Endothelial cell of umbilical vein (primary cell): ENCODE measurements at regions not wholly inside any gene's neighbourhood (a gene's known extent, or its start where the extent isn't known, plus 50 kb on each side); places are given as distances from the start of the nearest gene placed in this dataset.

ENCODE experiments used
- EZH2 ChIP-seq: IDR thresholded peaks from 2 replicates; pipeline ENCODE4 v1.6.1; 2012; ENCODE audit warnings: borderline replicate concordance, low read depth, mild to moderate bottlenecking, moderate library complexity, low read length, inconsistent platforms; ENCODE audit not compliant: severe bottlenecking
- FOS ChIP-seq: IDR thresholded peaks from 2 replicates; pipeline ENCODE4 v1.6.1; 2011; ENCODE audit warnings: mild to moderate bottlenecking, low read length, moderate library complexity, borderline replicate concordance; ENCODE audit not compliant: insufficient read depth
- GATA2 ChIP-seq: IDR thresholded peaks from 2 replicates; pipeline ENCODE4 v1.7.0; 2011; ENCODE audit warnings: low read depth, mild to moderate bottlenecking, moderate library complexity, mixed read lengths, low read length; ENCODE audit not compliant: insufficient read length, insufficient read depth
- JUN ChIP-seq: IDR thresholded peaks from 2 replicates; pipeline ENCODE4 v1.6.1; 2011; ENCODE audit warnings: borderline replicate concordance, low read depth; ENCODE audit not compliant: insufficient read length, insufficient read depth
- MYC ChIP-seq: IDR thresholded peaks from one replicate; pipeline ENCODE4 v1.6.1; 2011; ENCODE audit warnings: mild to moderate bottlenecking, low read depth, low read length
- POLR2A ChIP-seq: IDR thresholded peaks from 2 replicates; pipeline ENCODE4 v1.6.1; 2012; ENCODE audit warnings: low read depth, mild to moderate bottlenecking, control low read depth, low read length
- POLR2AphosphoS5 ChIP-seq: IDR thresholded peaks from 2 replicates; pipeline ENCODE4 v1.6.1; 2012; ENCODE audit warnings: low read depth, mild to moderate bottlenecking, control low read depth, low read length, moderate library complexity; ENCODE audit not compliant: insufficient read depth
- TF ChIP-seq, protein P1 (sequence below), 2 donors: IDR thresholded peaks; 1 replicate in 1 of 2; 2 replicates in 1 of 2; pipeline ENCODE4 v1.5.1; 2011; ENCODE audit warnings: low read length in 2 of 2, mild to moderate bottlenecking in 2 of 2, moderate library complexity in 2 of 2, control low read depth in 1 of 2, inconsistent platforms in 1 of 2, low read depth in 1 of 2; ENCODE audit not compliant: insufficient read depth in 1 of 2; ENCODE audit errors: extremely low read depth in 1 of 2
- TF ChIP-seq, protein P2 (sequence below): IDR thresholded peaks from 2 replicates; pipeline ENCODE4 v1.6.1; 2011; ENCODE audit not compliant: insufficient read depth, insufficient read length

DNA sequence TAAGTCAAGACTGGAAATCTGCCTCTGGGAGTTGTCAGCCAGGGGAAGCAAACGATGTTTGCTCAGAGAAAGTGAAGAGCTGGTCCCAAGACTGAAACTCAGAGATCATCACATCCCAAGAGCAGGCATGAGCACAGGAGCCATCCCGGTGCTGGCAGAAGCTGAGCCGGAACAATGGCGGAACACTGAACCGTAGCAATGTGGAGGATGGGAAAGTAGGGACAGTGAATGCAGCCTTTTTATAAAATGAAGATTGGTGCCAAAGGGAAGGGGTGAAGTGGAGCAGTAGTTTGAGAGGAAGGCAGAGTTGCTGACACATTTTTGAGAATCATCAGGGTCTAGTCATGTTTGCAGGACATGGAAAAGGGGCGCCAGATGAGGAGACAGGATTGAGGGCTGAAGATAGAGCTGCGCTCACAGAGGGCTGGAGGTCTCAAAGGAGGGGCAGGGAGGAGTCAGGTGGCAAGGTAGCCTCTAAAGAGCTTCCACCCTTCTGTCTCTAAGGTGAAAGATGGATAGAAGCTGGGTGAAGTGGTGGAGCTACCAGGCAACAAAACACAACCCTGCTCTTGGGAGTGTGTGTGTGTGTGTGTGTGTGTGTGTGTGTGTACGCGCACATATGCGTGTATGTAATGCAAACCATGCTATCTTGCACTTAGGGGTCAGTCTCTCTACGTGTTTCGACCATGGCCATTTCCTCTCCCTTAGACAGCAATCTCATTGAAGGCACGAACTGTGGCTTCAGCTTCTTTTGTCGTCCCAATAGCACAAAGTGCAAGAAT is 94.3 kb upstream of the IRF2BP2 start:
- TF ChIP-seq, protein P1, sequence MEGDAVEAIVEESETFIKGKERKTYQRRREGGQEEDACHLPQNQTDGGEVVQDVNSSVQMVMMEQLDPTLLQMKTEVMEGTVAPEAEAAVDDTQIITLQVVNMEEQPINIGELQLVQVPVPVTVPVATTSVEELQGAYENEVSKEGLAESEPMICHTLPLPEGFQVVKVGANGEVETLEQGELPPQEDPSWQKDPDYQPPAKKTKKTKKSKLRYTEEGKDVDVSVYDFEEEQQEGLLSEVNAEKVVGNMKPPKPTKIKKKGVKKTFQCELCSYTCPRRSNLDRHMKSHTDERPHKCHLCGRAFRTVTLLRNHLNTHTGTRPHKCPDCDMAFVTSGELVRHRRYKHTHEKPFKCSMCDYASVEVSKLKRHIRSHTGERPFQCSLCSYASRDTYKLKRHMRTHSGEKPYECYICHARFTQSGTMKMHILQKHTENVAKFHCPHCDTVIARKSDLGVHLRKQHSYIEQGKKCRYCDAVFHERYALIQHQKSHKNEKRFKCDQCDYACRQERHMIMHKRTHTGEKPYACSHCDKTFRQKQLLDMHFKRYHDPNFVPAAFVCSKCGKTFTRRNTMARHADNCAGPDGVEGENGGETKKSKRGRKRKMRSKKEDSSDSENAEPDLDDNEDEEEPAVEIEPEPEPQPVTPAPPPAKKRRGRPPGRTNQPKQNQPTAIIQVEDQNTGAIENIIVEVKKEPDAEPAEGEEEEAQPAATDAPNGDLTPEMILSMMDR (IDR thresholded peaks at IDR 0.05; ENCODE audit: extremely low read depth in 1 of 2, insufficient read depth in 1 of 2, low read depth in 1 of 2, low read length in 2 of 2) = no peak
- TF ChIP-seq EZH2 = no peak
- TF ChIP-seq MYC = no peak
- TF ChIP-seq POLR2AphosphoS5 = no peak
- TF ChIP-seq GATA2 = no peak
- no peak for TF ChIP-seq POLR2A
- TF ChIP-seq, protein P2, sequence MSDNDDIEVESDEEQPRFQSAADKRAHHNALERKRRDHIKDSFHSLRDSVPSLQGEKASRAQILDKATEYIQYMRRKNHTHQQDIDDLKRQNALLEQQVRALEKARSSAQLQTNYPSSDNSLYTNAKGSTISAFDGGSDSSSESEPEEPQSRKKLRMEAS = no peak
- TF ChIP-seq JUN = no peak
- no peak for TF ChIP-seq FOS
